CD4-positive, alpha-beta T cell (primary cell): ENCODE measurements at regions not wholly inside any gene's neighbourhood (a gene's known extent, or its start where the extent isn't known, plus 50 kb on each side); places are given as distances from the start of the nearest gene placed in this dataset.

Source experiments
- ATAC-seq: fragments of 200-7000 bp; cut with Tn5 transposase; one replicate; pipeline ENCODE4 v1.10.0; 2022; ENCODE audit warnings: mild to moderate bottlenecking; ENCODE audit not compliant: poor library complexity
- CTCF ChIA-PET: fragments of 350-600 bp; sonication (Branson Sonifier 250); formaldehyde crosslinking; loops from one replicate; lab custom pipeline; 2021; ENCODE audit warnings: antibody characterized with exemption, inconsistent platforms; lab: Charles Lee
- POLR2A ChIA-PET: fragments of 350-600 bp; sonication (Branson Sonifier 250); formaldehyde crosslinking; loops from one replicate; lab custom pipeline; 2021; ENCODE audit warnings: antibody characterized with exemption, inconsistent platforms; lab: Charles Lee
- DNase-seq, 14 experiments: peaks; one replicate each; pipeline ENCODE4 v3.0.0-alpha.2; 2013 to 2020; ENCODE audit warnings: mixed read lengths in 2 of 14
- H3K27ac ChIP-seq, 2 donors: one replicate each; pipeline versions ENCODE4 v1.5.1 to v1.7.0; 2013; ENCODE audit warnings: low read length in 2 of 2, low read depth in 1 of 2, mild to moderate bottlenecking in 1 of 2
- H3K27me3 ChIP-seq, 2 experiments: 1 replicate in 1 of 2; 2 replicates in 1 of 2; pipeline versions ENCODE4 v1.6.1 to v1.7.0; 2013; ENCODE audit warnings: low read length in 2 of 2, control low read depth in 1 of 2, mild to moderate bottlenecking in 1 of 2, moderate library complexity in 1 of 2; ENCODE audit not compliant: insufficient read depth in 2 of 2, control insufficient read depth in 1 of 2
- H3K36me3 ChIP-seq: one replicate; pipeline ENCODE4 v1.6.1; 2013; ENCODE audit warnings: low read length, control low read depth; ENCODE audit not compliant: insufficient read depth
- H3K4me1 ChIP-seq: one replicate; pipeline ENCODE4 v1.6.1; 2013; ENCODE audit warnings: low read length, control low read depth; ENCODE audit not compliant: insufficient read depth
- H3K4me3 ChIP-seq: one replicate; pipeline ENCODE4 v1.5.1; 2013; ENCODE audit warnings: mild to moderate bottlenecking, low read length, moderate library complexity
- H3K9me3 ChIP-seq, 2 experiments: 1 replicate in 1 of 2; 2 replicates in 1 of 2; pipeline versions ENCODE4 v1.6.1 to v1.7.0; 2013; ENCODE audit warnings: low read length in 2 of 2, mild to moderate bottlenecking in 2 of 2, control low read depth in 1 of 2, moderate library complexity in 1 of 2; ENCODE audit not compliant: control insufficient read depth in 1 of 2, insufficient read depth in 1 of 2
- H3K27ac Mint-ChIP-seq: one replicate; pipeline ENCODE4 v1.8.0; 2020; ENCODE audit warnings: mixed read lengths
- H3K27me3 Mint-ChIP-seq: one replicate; pipeline ENCODE4 v1.8.0; 2021; ENCODE audit warnings: mixed read lengths
- H3K36me3 Mint-ChIP-seq: one replicate; pipeline ENCODE4 v1.8.0; 2021; ENCODE audit warnings: low read depth, mixed read lengths
- H3K4me1 Mint-ChIP-seq: one replicate; pipeline ENCODE4 v1.8.0; 2021; ENCODE audit warnings: low read depth, mixed read lengths
- H3K4me3 Mint-ChIP-seq: one replicate; pipeline ENCODE4 v1.8.0; 2020; ENCODE audit warnings: mild to moderate bottlenecking, mixed read lengths
- H3K9me3 Mint-ChIP-seq: one replicate; pipeline ENCODE4 v1.8.0; 2020; ENCODE audit warnings: mixed read lengths
- intact Hi-C, 2 experiments: fragments of 100-400 bp; cut with DNase I in 1 of 2; cut with micrococcal nuclease in 1 of 2; formaldehyde crosslinking; loops; one replicate each; pipeline versions ENCODE4 v1.15.1 to v1.9.0; 2023 to 2025; cut with DNase I, micrococcal nuclease
- TF ChIP-seq, protein P1 (sequence below): fragments of 200-600 bp; IDR thresholded peaks from one replicate; pipeline ENCODE4 v1.8.0; 2022; ENCODE audit warnings: antibody characterized with exemption, mild to moderate bottlenecking

GRCh38 chr6:169845426-169846285 is 94.2 kb downstream of the ERMARD start:
- POLR2A ChIA-PET, result no interaction called here
- intact Hi-C loops, result no loop called here
- H3K4me3 ChIP-seq, result no peak overlapping the region

DNA sequence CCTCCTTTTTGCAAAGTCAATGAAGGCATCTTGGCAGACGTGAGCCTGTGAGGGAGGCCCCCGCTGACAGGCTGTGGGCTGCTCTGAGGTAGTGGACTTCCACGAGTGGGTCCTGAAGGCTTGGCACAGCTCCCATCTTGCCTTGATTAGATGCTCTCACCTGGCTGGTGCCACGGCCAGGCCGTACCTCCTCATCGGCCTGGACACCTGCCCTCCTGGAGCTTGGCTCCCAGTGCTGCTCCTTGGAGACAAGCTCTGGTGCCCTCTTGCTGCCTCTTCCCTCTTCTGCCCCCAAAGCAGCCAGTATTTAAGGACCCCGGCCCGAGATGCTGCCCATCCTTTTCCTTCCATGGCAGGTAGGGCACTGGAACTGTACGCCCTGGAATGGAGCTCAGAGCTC is 93.5 kb downstream of the ERMARD start:
- POLR2A ChIA-PET, result no interaction called here
- no peaks in the 10 kb centered on the region for H3K9me3 Mint-ChIP-seq
- H3K27ac Mint-ChIP-seq, result no peak overlapping the region
- H3K27me3 ChIP-seq, result no peaks in the 10 kb centered on the region
- H3K27ac ChIP-seq, result no peak overlapping the region
- ATAC-seq (no peak), DNase-seq (no peak)
- TF ChIP-seq, protein P1, sequence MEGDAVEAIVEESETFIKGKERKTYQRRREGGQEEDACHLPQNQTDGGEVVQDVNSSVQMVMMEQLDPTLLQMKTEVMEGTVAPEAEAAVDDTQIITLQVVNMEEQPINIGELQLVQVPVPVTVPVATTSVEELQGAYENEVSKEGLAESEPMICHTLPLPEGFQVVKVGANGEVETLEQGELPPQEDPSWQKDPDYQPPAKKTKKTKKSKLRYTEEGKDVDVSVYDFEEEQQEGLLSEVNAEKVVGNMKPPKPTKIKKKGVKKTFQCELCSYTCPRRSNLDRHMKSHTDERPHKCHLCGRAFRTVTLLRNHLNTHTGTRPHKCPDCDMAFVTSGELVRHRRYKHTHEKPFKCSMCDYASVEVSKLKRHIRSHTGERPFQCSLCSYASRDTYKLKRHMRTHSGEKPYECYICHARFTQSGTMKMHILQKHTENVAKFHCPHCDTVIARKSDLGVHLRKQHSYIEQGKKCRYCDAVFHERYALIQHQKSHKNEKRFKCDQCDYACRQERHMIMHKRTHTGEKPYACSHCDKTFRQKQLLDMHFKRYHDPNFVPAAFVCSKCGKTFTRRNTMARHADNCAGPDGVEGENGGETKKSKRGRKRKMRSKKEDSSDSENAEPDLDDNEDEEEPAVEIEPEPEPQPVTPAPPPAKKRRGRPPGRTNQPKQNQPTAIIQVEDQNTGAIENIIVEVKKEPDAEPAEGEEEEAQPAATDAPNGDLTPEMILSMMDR, result no peak
- no peak overlapping the region for H3K4me3 ChIP-seq
- intact Hi-C loops, result no loop called here
- no peaks in the 10 kb centered on the region for H3K36me3 Mint-ChIP-seq
- H3K4me1 ChIP-seq, result no peaks in the 10 kb centered on the region
- no peak overlapping the region for H3K4me3 Mint-ChIP-seq
- H3K36me3 ChIP-seq, result no peaks in the 10 kb centered on the region
- peaks cover 9% of the 10 kb centered on the region for H3K27me3 Mint-ChIP-seq
- no peaks in the 10 kb centered on the region for H3K4me1 Mint-ChIP-seq
- peaks cover 0 to 6% of the 10 kb centered on the region in 2 experiments for H3K9me3 ChIP-seq
- CTCF ChIA-PET, result interaction anchor here (2.9 kb wide), 1 partner anchor 13 kb away, joined by 8 read pairs; no protein-coding TSS in a partner anchor

More at GRCh38 chr6:169845426-169846285, 94.2 kb downstream of the ERMARD start:
- TF ChIP-seq, protein P1, result no peak
- Histone ChIP-seq H3K9me3 (no peaks in the 10 kb centered on the region), H3K27ac (no peak overlapping the region), H3K27me3 (no peaks in the 10 kb centered on the region), H3K36me3 (no peaks in the 10 kb centered on the region), H3K4me1 (no peaks in the 10 kb centered on the region)
- no peaks in the 10 kb centered on the region for H3K4me1 Mint-ChIP-seq
- H3K4me3 Mint-ChIP-seq, result no peak overlapping the region
- peaks cover 9% of the 10 kb centered on the region for H3K27me3 Mint-ChIP-seq
- CTCF ChIA-PET, result no interaction called here
- H3K9me3 Mint-ChIP-seq, result no peaks in the 10 kb centered on the region
- no peaks in the 10 kb centered on the region for H3K36me3 Mint-ChIP-seq
- no peak for DNase-seq
- no peak for ATAC-seq
- no peak overlapping the region for H3K27ac Mint-ChIP-seq

- Mint-ChIP-seq H3K27me3 (peaks cover 9% of the 10 kb centered on the region), H3K4me3 (no peak overlapping the region), H3K27ac (no peak overlapping the region), H3K4me1 (no peaks in the 10 kb centered on the region), H3K9me3 (no peaks in the 10 kb centered on the region), H3K36me3 (no peaks in the 10 kb centered on the region)
- ATAC-seq, result no peak
- Histone ChIP-seq H3K27ac (no peak overlapping the region), H3K27me3 (no peaks in the 10 kb centered on the region), H3K4me3 (no peak overlapping the region), H3K4me1 (no peaks in the 10 kb centered on the region), H3K9me3 (peaks cover 0 to 13% of the 10 kb centered on the region in 2 experiments), H3K36me3 (no peaks in the 10 kb centered on the region)
- TF ChIP-seq, protein P1, result no peak
- POLR2A ChIA-PET, result no interaction called here
- intact Hi-C loops, result no loop called here
- CTCF ChIA-PET, result interaction anchor here (2.9 kb wide), 1 partner anchor 12 kb away, joined by 8 read pairs; no protein-coding TSS in a partner anchor
- no peak for DNase-seq
These were observed 92.6 kb downstream of the ERMARD start for GRCh38 chr6:169843991-169844390.
